C4-2B (cell line): ENCODE measurements at regions not wholly inside any gene's neighbourhood (a gene's known extent, or its start where the extent isn't known, plus 50 kb on each side); places are given as distances from the start of the nearest gene placed in this dataset.

Experiments
- CTCF ChIP-seq: fragments of 450-650 bp; conservative IDR thresholded peaks from 2 replicates; pipeline ENCODE4 v1.5.1; 2017; ENCODE audit warnings: mild to moderate bottlenecking
- ZFX ChIP-seq: fragments of 450-650 bp; IDR thresholded peaks from 2 replicates; pipeline ENCODE4 v1.6.1; 2017

DNA sequence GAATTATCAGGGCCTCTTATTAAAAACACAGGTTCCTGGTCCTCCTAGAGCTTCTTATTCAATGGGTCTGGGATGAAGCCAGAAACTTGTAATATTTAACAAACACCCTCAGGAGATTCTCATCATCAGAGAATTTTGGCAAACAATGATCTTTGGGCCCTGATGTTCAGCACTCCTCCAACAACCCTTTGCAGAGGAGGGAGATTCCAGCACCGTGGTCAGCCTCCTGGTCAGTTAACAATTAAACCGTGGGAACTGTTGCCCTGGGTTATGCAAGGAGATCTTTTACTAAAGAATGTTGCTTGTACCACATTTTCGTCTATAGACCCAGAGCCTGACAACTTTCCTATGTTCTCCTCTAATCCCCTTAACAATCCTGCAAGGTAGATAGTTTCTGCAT lies 294.4 kb downstream of the PLPP3 start:
- TF ChIP-seq CTCF: no peak
- TF ChIP-seq ZFX: no peak
